Activated CD8-positive, alpha-beta T cell treated with anti-CD3 and anti-CD28 coated beads, Interleukin-2, amount 10 ng/mL, durations not matched to agents 7 days and 5 days (primary cell): ENCODE measurements at regions not wholly inside any gene's neighbourhood (a gene's known extent, or its start where the extent isn't known, plus 50 kb on each side); places are given as distances from the start of the nearest gene placed in this dataset.
A peak's percentile ranks its signal among the peaks of the same experiment; 100 is the strongest.

ENCODE experiments used
- ATAC-seq: fragments of 150-1000 bp; cut with Tn5 transposase; one replicate; pipeline ENCODE4 v1.10.0; 2021; ENCODE audit warnings: moderate library complexity
- CTCF ChIA-PET: fragments of 350-600 bp; sonication (Branson Sonifier 250); formaldehyde crosslinking; loops from one replicate; lab custom pipeline; 2021; ENCODE audit warnings: antibody characterized with exemption; lab: Charles Lee
- POLR2A ChIA-PET: fragments of 350-600 bp; sonication (Branson Sonifier 250); formaldehyde crosslinking; loops from one replicate; lab custom pipeline; 2021; ENCODE audit warnings: antibody characterized with exemption; lab: Charles Lee
- DNase-seq: peaks from one replicate; pipeline ENCODE4 v3.0.0-alpha.2; 2020
- H3K27ac Mint-ChIP-seq: one replicate; pipeline ENCODE4 v1.8.0; 2021; ENCODE audit warnings: mild to moderate bottlenecking, mixed read lengths
- H3K27me3 Mint-ChIP-seq: one replicate; pipeline ENCODE4 v1.8.0; 2021; ENCODE audit warnings: low read depth, mixed read lengths
- H3K36me3 Mint-ChIP-seq: one replicate; pipeline ENCODE4 v1.8.0; 2021; ENCODE audit warnings: low read depth, mixed read lengths
- H3K4me1 Mint-ChIP-seq: one replicate; pipeline ENCODE4 v1.8.0; 2021; ENCODE audit warnings: low read depth, mixed read lengths
- H3K4me3 Mint-ChIP-seq: one replicate; pipeline ENCODE4 v1.8.0; 2021; ENCODE audit warnings: mild to moderate bottlenecking, mixed read lengths
- H3K9me3 Mint-ChIP-seq: one replicate; pipeline ENCODE4 v1.8.0; 2022; ENCODE audit warnings: mixed read lengths; ENCODE audit not compliant: insufficient read depth

GRCh38 chr12:131603106-131603938, 107.6 kb upstream of the SFSWAP start:
- Mint-ChIP-seq H3K36me3 (peaks cover 9% of the 10 kb centered on the region), H3K4me1 (peaks cover 59% of the 10 kb centered on the region)
- POLR2A ChIA-PET: interaction anchor here (1.1 to 1.4 kb wide), 2 partner anchors 11 to 18 kb away, joined by 4 to 5 read pairs; no protein-coding TSS in a partner anchor

GRCh38 chr12:131603939-131604795, 106.7 kb upstream of the SFSWAP start:
- CTCF ChIA-PET: interaction anchor here (1.9 kb wide), 1 partner anchor 11 kb away, joined by 6 read pairs; no protein-coding TSS in a partner anchor
- H3K36me3 Mint-ChIP-seq: peaks cover 9% of the 10 kb centered on the region
- POLR2A ChIA-PET: interaction anchor here (0.7 to 1.4 kb wide), 3 partner anchors 11 to 107 kb away, joined by 3 to 5 read pairs (median 4); partner anchors contain the start of gene SFSWAP
- DNase-seq (peak; percentile 78), ATAC-seq (peak; percentile 73)
- H3K27me3 Mint-ChIP-seq: no peaks in the 10 kb centered on the region
- H3K9me3 Mint-ChIP-seq: no peaks in the 10 kb centered on the region
- peaks cover 61% of the 10 kb centered on the region for H3K4me1 Mint-ChIP-seq
- H3K4me3 Mint-ChIP-seq: peak overlapping the region; percentile 61
- H3K27ac Mint-ChIP-seq: peak overlapping the region; percentile 88

More at GRCh38 chr12:131603106-131603938, 107.6 kb upstream of the SFSWAP start:
- CTCF ChIA-PET: interaction anchor here (1.9 kb wide), 1 partner anchor 11 kb away, joined by 6 read pairs; no protein-coding TSS in a partner anchor
- H3K27ac Mint-ChIP-seq: peak overlapping the region; percentile 88
- DNase-seq: no peak
- no peak for ATAC-seq
- H3K27me3 Mint-ChIP-seq: no peaks in the 10 kb centered on the region
- H3K9me3 Mint-ChIP-seq: no peaks in the 10 kb centered on the region
- peak overlapping the region; percentile 61 for H3K4me3 Mint-ChIP-seq

- H3K27me3 Mint-ChIP-seq: no peaks in the 10 kb centered on the region
- DNase-seq: no peak
- ChIA-PET POLR2A (interaction anchor here (0.7 to 1.4 kb wide), 2 partner anchors 17 to 106 kb away, joined by 3 to 4 read pairs; partner anchors contain the start of gene SFSWAP), CTCF (interaction anchor here (1.9 kb wide), 1 partner anchor 12 kb away, joined by 6 read pairs; no protein-coding TSS in a partner anchor)
- ATAC-seq: no peak
- H3K4me1 Mint-ChIP-seq: peaks cover 65% of the 10 kb centered on the region
- H3K27ac Mint-ChIP-seq: peak overlapping the region; percentile 88
- H3K9me3 Mint-ChIP-seq: no peaks in the 10 kb centered on the region
- H3K36me3 Mint-ChIP-seq: peaks cover 9% of the 10 kb centered on the region
- H3K4me3 Mint-ChIP-seq: peak overlapping the region; percentile 61
These were observed 106.0 kb upstream of the SFSWAP start for GRCh38 chr12:131604859-131605258.

GRCh38 chr12:131605304-131605829, 105.5 kb upstream of the SFSWAP start:
- DNase-seq (no peak), ATAC-seq (no peak)
- Mint-ChIP-seq H3K4me1 (peaks cover 65% of the 10 kb centered on the region), H3K27me3 (no peaks in the 10 kb centered on the region), H3K9me3 (no peaks in the 10 kb centered on the region), H3K4me3 (no peak overlapping the region), H3K27ac (no peak overlapping the region), H3K36me3 (peaks cover 9% of the 10 kb centered on the region)
- POLR2A ChIA-PET: no interaction called here
- CTCF ChIA-PET: no interaction called here

- CTCF ChIA-PET: no interaction called here
These were observed 104.5 kb upstream of the SFSWAP start for GRCh38 chr12:131606218-131606901.

GRCh38 chr12:131607658-131608447, 103.0 kb upstream of the SFSWAP start:
- Mint-ChIP-seq H3K4me1 (peaks cover 64% of the 10 kb centered on the region), H3K9me3 (no peaks in the 10 kb centered on the region), H3K36me3 (peaks cover 9% of the 10 kb centered on the region), H3K27me3 (no peaks in the 10 kb centered on the region), H3K4me3 (no peak overlapping the region), H3K27ac (peak overlapping the region; percentile 58)
- DNase-seq: no peak
- ChIA-PET CTCF (no interaction called here), POLR2A (no interaction called here)
- peak; percentile 35 for ATAC-seq

More at GRCh38 chr12:131606218-131606901, 104.5 kb upstream of the SFSWAP start:
- H3K4me3 Mint-ChIP-seq: no peak overlapping the region
- DNase-seq (no peak), ATAC-seq (no peak)
- peak overlapping the region; percentile 12 for H3K27ac Mint-ChIP-seq
- H3K36me3 Mint-ChIP-seq: peaks cover 9% of the 10 kb centered on the region
- no peaks in the 10 kb centered on the region for H3K9me3 Mint-ChIP-seq
- POLR2A ChIA-PET: interaction anchor here (1.0 kb wide), 1 partner anchor 14 kb away, joined by 3 read pairs; no protein-coding TSS in a partner anchor
- H3K4me1 Mint-ChIP-seq: peaks cover 65% of the 10 kb centered on the region
- no peaks in the 10 kb centered on the region for H3K27me3 Mint-ChIP-seq

GRCh38 chr12:131608740-131609690, 101.9 kb upstream of the SFSWAP start:
- POLR2A ChIA-PET: no interaction called here
- CTCF ChIA-PET: no interaction called here
- Mint-ChIP-seq H3K27ac (no peak overlapping the region), H3K9me3 (no peaks in the 10 kb centered on the region), H3K4me3 (no peak overlapping the region), H3K27me3 (no peaks in the 10 kb centered on the region), H3K4me1 (peaks cover 55% of the 10 kb centered on the region), H3K36me3 (peaks cover 9% of the 10 kb centered on the region)
- peak; percentile 70 for DNase-seq
- ATAC-seq: peak; percentile 61

GRCh38 chr12:131609762-131610161, 101.1 kb upstream of the SFSWAP start:
- ChIA-PET CTCF (no interaction called here), POLR2A (no interaction called here)
- no peaks in the 10 kb centered on the region for H3K27me3 Mint-ChIP-seq
- H3K36me3 Mint-ChIP-seq: peaks cover 9% of the 10 kb centered on the region
- peaks cover 47% of the 10 kb centered on the region for H3K4me1 Mint-ChIP-seq
- ATAC-seq (no peak), DNase-seq (no peak)
- H3K27ac Mint-ChIP-seq: no peak overlapping the region
- no peak overlapping the region for H3K4me3 Mint-ChIP-seq
- no peaks in the 10 kb centered on the region for H3K9me3 Mint-ChIP-seq

- H3K36me3 Mint-ChIP-seq: peaks cover 9% of the 10 kb centered on the region
- H3K4me3 Mint-ChIP-seq: no peak overlapping the region
- DNase-seq: no peak
- ChIA-PET CTCF (no interaction called here), POLR2A (no interaction called here)
- peaks cover 43% of the 10 kb centered on the region for H3K4me1 Mint-ChIP-seq
- no peak overlapping the region for H3K27ac Mint-ChIP-seq
- H3K9me3 Mint-ChIP-seq: no peaks in the 10 kb centered on the region
- no peak for ATAC-seq
- H3K27me3 Mint-ChIP-seq: no peaks in the 10 kb centered on the region
These were observed 100.7 kb upstream of the SFSWAP start for GRCh38 chr12:131610181-131610580.

GRCh38 chr12:131610891-131611290, 100.0 kb upstream of the SFSWAP start:
- Mint-ChIP-seq H3K4me1 (peaks cover 36% of the 10 kb centered on the region), H3K36me3 (peaks cover 6% of the 10 kb centered on the region), H3K27me3 (no peaks in the 10 kb centered on the region), H3K27ac (no peak overlapping the region), H3K9me3 (no peaks in the 10 kb centered on the region), H3K4me3 (no peak overlapping the region)
- DNase-seq (no peak), ATAC-seq (no peak)
- CTCF ChIA-PET: no interaction called here
- POLR2A ChIA-PET: no interaction called here
